EL (cell line): ENCODE measurements at regions not wholly inside any gene's neighbourhood (a gene's known extent, or its start where the extent isn't known, plus 50 kb on each side); places are given as distances from the start of the nearest gene placed in this dataset.

Source experiments
- DNase-seq: peaks from one replicate; pipeline ENCODE4 v3.0.0-alpha.2; 2016

DNA sequence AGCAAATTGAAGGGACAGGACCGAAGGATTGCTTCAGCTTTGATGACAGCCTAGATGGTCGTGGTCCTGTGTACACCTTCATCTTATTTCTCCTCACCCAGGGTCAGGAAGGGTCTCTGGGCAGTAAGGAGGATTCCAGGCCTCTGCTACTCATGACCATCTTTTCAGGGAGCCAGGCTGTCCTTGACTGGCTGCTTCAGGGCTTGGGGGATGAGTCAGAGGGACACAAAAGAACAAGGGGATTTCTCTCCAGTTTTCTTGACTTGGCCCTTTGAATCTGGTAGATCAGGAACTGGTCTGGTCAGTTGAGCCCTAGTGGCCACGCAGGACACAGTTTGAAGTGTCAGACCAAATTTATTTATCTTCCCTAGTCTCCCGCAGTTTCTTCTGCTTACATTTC lies 402.1 kb upstream of the CHD6 start:
- no peak for DNase-seq

GRCh38 chr20:42018979-42019378 lies 400.8 kb upstream of the CHD6 start:
- no peak for DNase-seq

GRCh38 chr20:42010090-42010489 lies 391.9 kb upstream of the CHD6 start:
- no peak for DNase-seq

- DNase-seq: no peak
Observed at GRCh38 chr20:42007251-42007650, 389.1 kb upstream of the CHD6 start.

DNA sequence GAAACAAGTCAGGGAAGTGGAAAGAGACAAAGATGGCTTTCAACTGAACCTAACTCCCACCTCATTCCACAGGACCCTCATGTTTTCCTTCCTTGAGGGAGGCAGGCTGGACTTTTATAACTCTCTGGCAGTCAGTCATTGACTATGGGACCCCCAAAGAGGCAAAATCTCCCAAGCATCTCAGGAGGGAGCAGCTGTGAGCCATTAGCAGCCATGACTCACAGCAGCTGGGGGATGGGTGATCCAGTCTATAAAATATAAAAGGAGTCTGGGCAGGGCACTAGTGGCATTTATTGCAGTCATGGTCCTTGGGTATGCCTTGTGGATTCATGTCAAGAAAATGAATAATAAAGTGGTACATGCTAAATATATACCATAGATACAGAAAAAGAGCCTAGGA lies 387.0 kb upstream of the CHD6 start:
- no peak for DNase-seq

GRCh38 chr20:42003380-42003779 lies 385.2 kb upstream of the CHD6 start:
- DNase-seq: no peak

- DNase-seq: no peak
Observed at GRCh38 chr20:41998539-41999341, 380.6 kb upstream of the CHD6 start.

DNA sequence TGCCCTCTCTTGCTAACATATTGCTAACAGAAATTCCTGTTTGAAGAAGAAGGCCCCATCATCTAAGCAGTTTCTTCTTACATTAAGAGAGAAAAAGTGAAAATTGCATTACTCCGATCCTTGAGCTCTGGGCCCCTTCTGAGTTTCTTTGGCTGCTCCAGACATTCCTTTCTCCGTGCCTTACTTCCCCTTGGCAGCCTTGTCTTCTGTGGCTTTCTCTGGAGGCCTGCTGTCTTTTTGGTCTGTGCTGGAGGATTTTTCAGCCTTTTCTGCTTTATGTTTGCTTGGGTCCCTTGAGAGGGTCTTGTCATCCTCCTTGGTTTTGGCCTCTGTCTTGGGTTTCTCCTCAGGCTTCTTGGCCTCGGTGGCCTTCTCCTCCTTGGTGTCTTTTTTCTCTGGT lies 378.8 kb upstream of the CHD6 start:
- no peak for DNase-seq

DNA sequence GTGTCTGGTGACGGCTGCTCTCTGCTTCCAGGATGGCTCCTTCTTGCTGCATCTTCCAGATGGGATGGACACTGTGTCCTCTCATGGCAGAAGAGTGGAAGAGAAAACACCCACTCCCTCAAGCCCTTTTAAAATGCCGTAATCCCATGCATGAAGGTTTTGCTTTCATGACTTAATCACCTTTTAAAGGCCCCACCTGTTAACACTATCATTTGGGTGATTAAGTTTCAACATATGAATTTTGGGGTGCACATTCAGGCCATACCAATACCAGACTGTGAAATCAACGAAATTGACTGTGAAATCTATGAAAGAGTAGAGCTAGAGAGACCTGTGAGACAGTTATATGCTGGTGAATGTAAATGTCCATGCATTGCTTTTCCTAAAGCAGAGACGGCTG lies 374.3 kb upstream of the CHD6 start:
- no peak for DNase-seq

DNA sequence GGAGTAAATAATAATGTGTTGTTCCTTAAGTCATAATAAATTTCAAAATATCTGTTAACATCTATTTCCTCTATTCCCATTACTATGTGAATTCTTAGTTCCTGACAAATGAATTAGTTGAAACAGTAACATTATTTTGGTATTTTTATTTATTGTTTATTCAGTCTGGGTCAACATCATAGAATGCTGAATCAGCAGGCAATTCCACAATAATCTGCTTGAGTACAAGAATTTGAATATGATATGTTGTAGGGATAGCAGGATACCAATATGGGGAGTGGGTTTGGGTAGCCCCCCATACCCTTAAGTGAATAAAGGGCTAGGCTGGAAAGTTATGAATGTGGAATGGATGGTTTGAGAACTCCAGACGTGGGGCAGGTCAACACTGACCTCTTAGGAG lies 373.2 kb upstream of the CHD6 start:
- no peak for DNase-seq

- DNase-seq: no peak
Observed at GRCh38 chr20:41989935-41990635, 371.9 kb upstream of the CHD6 start.

- no peak for DNase-seq
Observed at GRCh38 chr20:41989039-41989679, 371.0 kb upstream of the CHD6 start.

DNA sequence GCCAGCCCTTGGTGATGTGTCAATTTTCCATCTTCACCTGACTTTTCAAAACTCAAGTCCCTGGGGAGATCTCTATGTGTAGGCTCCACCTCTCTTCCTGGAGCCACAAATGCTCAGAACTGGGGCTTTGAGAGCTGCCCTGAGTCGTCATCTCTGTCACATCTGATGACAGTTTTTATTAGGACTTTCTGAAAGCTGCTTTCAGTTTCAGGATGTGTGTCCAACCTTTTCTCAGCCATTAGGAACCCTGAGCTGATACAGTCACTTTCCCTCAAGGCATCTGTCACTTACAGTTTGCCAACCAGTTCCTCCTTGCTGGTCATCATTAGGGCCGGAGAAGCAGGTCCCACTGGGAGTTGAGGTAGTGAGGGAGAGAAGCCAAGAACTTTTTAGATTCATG lies 365.9 kb upstream of the CHD6 start:
- no peak for DNase-seq

- DNase-seq: no peak
Observed at GRCh38 chr20:41983159-41983558, 365.0 kb upstream of the CHD6 start.

DNA sequence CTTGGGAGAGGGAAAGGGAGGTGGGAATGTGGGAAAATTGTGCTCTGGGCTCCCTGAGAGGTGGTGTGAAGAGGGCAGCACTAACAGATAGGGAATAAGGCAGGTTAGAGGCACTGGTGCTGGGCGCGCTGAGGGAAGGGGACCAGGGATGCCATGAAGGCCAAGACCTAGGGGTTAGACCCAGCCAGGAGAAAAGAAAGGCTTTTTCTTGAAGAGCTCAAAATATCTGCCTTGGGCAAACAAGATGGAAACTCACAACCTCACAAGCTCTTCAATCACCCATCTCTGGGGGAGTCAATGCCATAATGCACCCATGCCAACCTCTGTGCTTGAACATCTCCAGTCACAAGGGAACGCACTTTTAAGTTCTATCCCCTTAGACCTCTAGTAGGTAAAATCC lies 363.6 kb upstream of the CHD6 start:
- DNase-seq: no peak

DNA sequence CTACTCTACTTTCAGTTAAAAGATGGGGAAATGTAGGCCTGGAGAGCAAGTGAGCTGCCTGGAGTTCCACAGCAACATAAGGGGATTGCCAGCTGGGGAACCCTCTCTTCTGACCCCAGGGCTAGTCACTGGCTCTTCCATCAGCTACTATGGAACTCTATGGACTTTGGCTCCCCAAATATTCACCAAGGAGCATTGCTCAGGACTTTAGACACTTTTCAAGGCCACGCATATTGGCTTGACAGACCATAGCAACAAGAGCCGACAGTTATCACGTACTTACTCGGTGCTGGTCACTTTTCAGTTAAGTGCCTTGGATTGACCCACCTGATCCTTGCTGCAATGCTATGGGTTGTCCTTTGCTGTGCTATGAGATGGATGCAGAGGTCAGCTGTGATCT lies 360.7 kb upstream of the CHD6 start:
- DNase-seq: no peak

GRCh38 chr20:41978246-41978790 lies 360.1 kb upstream of the CHD6 start:
- no peak for DNase-seq

GRCh38 chr20:41969656-41970055 lies 351.5 kb upstream of the CHD6 start:
- no peak for DNase-seq

GRCh38 chr20:41960166-41960565 lies 342.0 kb upstream of the CHD6 start:
- no peak for DNase-seq

GRCh38 chr20:41958391-41958790 lies 340.2 kb upstream of the CHD6 start:
- no peak for DNase-seq

DNA sequence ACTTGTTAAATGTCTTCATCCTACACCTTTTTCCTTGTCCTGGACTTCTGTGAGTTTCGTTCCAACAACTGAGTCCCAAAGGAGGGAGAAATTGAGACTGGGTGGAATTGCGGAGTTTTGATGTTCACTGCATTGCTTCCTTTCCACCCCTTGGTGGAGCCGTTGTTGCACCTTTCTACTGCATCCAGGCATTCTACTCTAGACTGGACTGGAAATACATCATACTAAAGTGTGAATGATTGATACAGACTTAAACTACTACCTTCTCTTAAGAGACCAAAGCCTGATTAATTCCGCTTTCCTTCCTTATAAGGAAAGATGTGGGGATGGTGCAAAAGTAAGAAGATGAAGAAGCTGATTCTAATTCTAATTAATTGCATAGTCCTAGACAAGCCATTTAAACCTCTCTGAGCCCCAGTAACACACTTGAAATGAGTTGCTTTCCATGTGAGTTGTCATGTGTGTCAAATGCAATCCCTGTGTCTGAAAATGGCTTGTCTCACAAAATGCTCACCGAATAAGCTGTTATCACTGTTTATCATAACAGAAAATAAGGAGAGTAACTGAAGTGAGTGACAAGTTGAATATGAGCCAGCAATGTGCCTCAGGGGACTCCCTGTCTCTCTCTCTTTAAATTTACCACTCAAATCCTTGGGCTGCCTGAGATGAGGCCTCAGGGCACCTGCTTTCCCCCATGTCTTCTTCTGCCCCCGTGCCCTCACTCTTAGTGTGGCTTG lies 338.3 kb upstream of the CHD6 start:
- DNase-seq: no peak

- DNase-seq: no peak
Observed at GRCh38 chr20:41952166-41952565, 334.0 kb upstream of the CHD6 start.

- DNase-seq: no peak
Observed at GRCh38 chr20:41951615-41952014, 333.4 kb upstream of the CHD6 start.
